SH-SY5Y (cell line): ENCODE measurements at regions not wholly inside any gene's neighbourhood (a gene's known extent, or its start where the extent isn't known, plus 50 kb on each side); places are given as distances from the start of the nearest gene placed in this dataset.

Source experiments
- GATA2 ChIP-seq: IDR thresholded peaks from 2 replicates; pipeline ENCODE4 v1.6.1; 2011; ENCODE audit warnings: mild to moderate bottlenecking, low read depth, low read length
- GATA3 ChIP-seq: IDR thresholded peaks from 2 replicates; pipeline ENCODE4 v1.6.1; 2011; ENCODE audit warnings: low read depth, mild to moderate bottlenecking, low read length, moderate library complexity

DNA sequence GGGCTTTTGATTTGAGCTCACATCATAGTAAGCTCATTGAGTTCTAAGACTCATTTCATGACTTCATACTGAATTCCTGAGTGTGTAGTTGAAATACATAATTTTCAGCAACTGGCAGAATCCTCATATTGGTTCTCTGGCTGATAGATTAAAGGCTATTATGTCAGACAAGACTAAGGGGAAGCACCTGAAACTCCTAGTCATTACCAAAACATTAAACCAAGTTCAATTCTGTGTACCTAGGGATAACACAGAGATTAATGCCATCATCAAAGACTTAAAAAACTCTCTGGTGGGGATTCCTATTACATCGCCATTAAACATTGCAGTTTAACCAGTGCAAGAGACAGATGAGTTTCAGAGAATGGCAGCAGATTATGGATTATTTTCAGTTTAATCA, 339.1 kb downstream of the PTPRC start:
- TF ChIP-seq GATA2 (no peak), GATA3 (no peak)
